SK-N-SH treated with all-trans-retinoic acid at 6 μM for 48 hours (cell line): ENCODE measurements at regions not wholly inside any gene's neighbourhood (a gene's known extent, or its start where the extent isn't known, plus 50 kb on each side); places are given as distances from the start of the nearest gene placed in this dataset.

Experiments used
- ATAC-seq: fragments of 200-7000 bp; cut with Tn5 transposase; 3 replicates; pipeline ENCODE4 v1.9.1; 2020; ENCODE audit warnings: mild to moderate bottlenecking, moderate library complexity
- ARNTL ChIP-seq: fragments of 450-650 bp; formaldehyde crosslinking; IDR thresholded peaks from 2 replicates; pipeline ENCODE4 v1.5.0; 2020; ENCODE audit warnings: low read depth, mild to moderate bottlenecking, moderate library complexity, borderline replicate concordance
- BACH2 ChIP-seq: fragments of 250-450 bp; sonication (Bioruptor Pico); IDR thresholded peaks from 2 replicates; pipeline ENCODE4 v1.9.0; 2021; ENCODE audit warnings: mild to moderate bottlenecking, borderline replicate concordance
- CREB5 ChIP-seq: fragments of 250-450 bp; sonication (Bioruptor Pico); IDR thresholded peaks from 2 replicates; pipeline ENCODE4 v1.5.1; 2020; ENCODE audit warnings: low read depth, mild to moderate bottlenecking, moderate library complexity
- CSDC2 ChIP-seq: fragments of 250-450 bp; sonication (Bioruptor Pico); IDR thresholded peaks from 2 replicates; pipeline ENCODE4 v1.5.0; 2020; ENCODE audit warnings: mild to moderate bottlenecking, moderate library complexity
- CSRNP3 ChIP-seq: fragments of 250-450 bp; sonication (Bioruptor Pico); IDR thresholded peaks from 2 replicates; pipeline ENCODE4 v1.5.1; 2021; ENCODE audit warnings: mild to moderate bottlenecking, moderate library complexity
- ESRRG ChIP-seq: fragments of 250-450 bp; sonication (Bioruptor Pico); IDR thresholded peaks from 2 replicates; pipeline ENCODE4 v1.6.1; 2021; ENCODE audit warnings: mild to moderate bottlenecking
- GLIS3 ChIP-seq: fragments of 250-450 bp; sonication (Bioruptor Pico); IDR thresholded peaks from 2 replicates; pipeline ENCODE4 v1.5.0; 2020; ENCODE audit warnings: mild to moderate bottlenecking, moderate library complexity
- ISL1 ChIP-seq: fragments of 250-450 bp; sonication (Bioruptor Pico); IDR thresholded peaks from 2 replicates; pipeline ENCODE4 v2.1.2; 2022; ENCODE audit warnings: mild to moderate bottlenecking, moderate library complexity
- OSR1 ChIP-seq: fragments of 250-450 bp; sonication (Bioruptor Pico); IDR thresholded peaks from 2 replicates; pipeline ENCODE4 v1.8.0; 2022; ENCODE audit warnings: moderate library complexity, mild to moderate bottlenecking, inconsistent platforms
- PATZ1 ChIP-seq: fragments of 250-450 bp; sonication (Bioruptor Pico); IDR thresholded peaks from 2 replicates; pipeline ENCODE4 v1.8.0; 2020; ENCODE audit warnings: mild to moderate bottlenecking, moderate library complexity, borderline replicate concordance
- POU6F1 ChIP-seq: fragments of 250-450 bp; sonication (Bioruptor Pico); IDR thresholded peaks from 2 replicates; pipeline ENCODE4 v1.8.0; 2021; ENCODE audit warnings: low read depth, mild to moderate bottlenecking, moderate library complexity, borderline replicate concordance
- PPARA ChIP-seq: fragments of 250-450 bp; sonication (Bioruptor Pico); IDR thresholded peaks from 2 replicates; pipeline ENCODE4 v1.5.0; 2020; ENCODE audit warnings: mild to moderate bottlenecking, borderline replicate concordance
- RARB ChIP-seq: fragments of 250-450 bp; sonication (Bioruptor Pico); IDR thresholded peaks from 2 replicates; pipeline ENCODE4 v1.8.0; 2021; ENCODE audit warnings: mild to moderate bottlenecking, moderate library complexity
- SNAI2 ChIP-seq: fragments of 250-450 bp; sonication (Bioruptor Pico); IDR thresholded peaks from 2 replicates; pipeline ENCODE4 v1.5.0; 2020; ENCODE audit warnings: mild to moderate bottlenecking, moderate library complexity
- TOX ChIP-seq: fragments of 250-450 bp; sonication (Bioruptor Pico); IDR thresholded peaks from 2 replicates; pipeline ENCODE4 v1.8.0; 2021; ENCODE audit warnings: mild to moderate bottlenecking, moderate library complexity, borderline replicate concordance
- TSHZ2 ChIP-seq: fragments of 250-450 bp; sonication (Bioruptor Pico); IDR thresholded peaks from 2 replicates; pipeline ENCODE4 v1.5.0; 2020; ENCODE audit warnings: mild to moderate bottlenecking, moderate library complexity
- ZC3H10 ChIP-seq: fragments of 250-450 bp; sonication (Bioruptor Pico); IDR thresholded peaks from 2 replicates; pipeline ENCODE4 v1.5.1; 2021; ENCODE audit warnings: mild to moderate bottlenecking, moderate library complexity
- ZFP30 ChIP-seq: fragments of 450-650 bp; formaldehyde crosslinking; IDR thresholded peaks from 2 replicates; pipeline ENCODE4 v1.5.0; 2022; ENCODE audit warnings: mild to moderate bottlenecking, moderate library complexity
- ZNF565 ChIP-seq: fragments of 450-650 bp; formaldehyde crosslinking; conservative IDR thresholded peaks from 2 replicates; pipeline ENCODE4 v1.5.0; 2020; ENCODE audit warnings: low read depth, mild to moderate bottlenecking, moderate library complexity
- ZNF70 ChIP-seq: fragments of 450-650 bp; formaldehyde crosslinking; IDR thresholded peaks from 2 replicates; pipeline ENCODE4 v1.5.0; 2020; ENCODE audit warnings: mild to moderate bottlenecking, moderate library complexity
- ZNF8 ChIP-seq: fragments of 450-650 bp; formaldehyde crosslinking; IDR thresholded peaks from 2 replicates; pipeline ENCODE4 v1.5.0; 2020; ENCODE audit warnings: mild to moderate bottlenecking, moderate library complexity

GRCh38 chr11:98600786-98601773 lies 419.7 kb upstream of the CNTN5 start:
- TF ChIP-seq GLIS3 (CRISPR knock-in tag), result no peak
- no peak for TF ChIP-seq ZNF8 (CRISPR knock-in tag)
- no peak for TF ChIP-seq CREB5 (CRISPR knock-in tag)
- TF ChIP-seq RARB (CRISPR knock-in tag), result no peak
- no peak for TF ChIP-seq CSDC2 (CRISPR knock-in tag)
- no peak for TF ChIP-seq CSRNP3 (CRISPR knock-in tag)
- TF ChIP-seq ZC3H10 (CRISPR knock-in tag), result no peak
- TF ChIP-seq SNAI2, result no peak
- peak; percentile 50; the same call in 2 of the 3 replicates for ATAC-seq

- TF ChIP-seq SNAI2, result no peak
- no peak for TF ChIP-seq PPARA
- TF ChIP-seq OSR1 (CRISPR knock-in tag), result no peak
- no peak for TF ChIP-seq GLIS3 (CRISPR knock-in tag)
- no peak for TF ChIP-seq POU6F1 (CRISPR knock-in tag)
- TF ChIP-seq BACH2, result no peak
- no peak for TF ChIP-seq CSRNP3 (CRISPR knock-in tag)
- TF ChIP-seq CREB5 (CRISPR knock-in tag), result no peak
- TF ChIP-seq ARNTL (CRISPR knock-in tag), result no peak
- no peak for TF ChIP-seq ISL1 (CRISPR knock-in tag)
- TF ChIP-seq TOX (CRISPR knock-in tag), result no peak
- TF ChIP-seq RARB (CRISPR knock-in tag), result no peak
- TF ChIP-seq CSDC2 (CRISPR knock-in tag), result no peak
- no peak for TF ChIP-seq TSHZ2 (CRISPR knock-in tag)
- no peak for TF ChIP-seq PATZ1 (CRISPR knock-in tag)
- no peak for TF ChIP-seq ZNF565 (CRISPR knock-in tag)
- TF ChIP-seq ZNF8 (CRISPR knock-in tag), result no peak
- no peak for TF ChIP-seq ZFP30 (CRISPR knock-in tag)
- no peak for TF ChIP-seq ZNF70 (CRISPR knock-in tag)
- TF ChIP-seq ESRRG (CRISPR knock-in tag), result no peak
- TF ChIP-seq, all 23 proteins: peak for 0
- no peak for ATAC-seq
Observed at GRCh38 chr11:98616098-98616655, 404.6 kb upstream of the CNTN5 start.
